ENCODE measurements at regions not wholly inside any gene's neighbourhood (a gene's known extent, or its start where the extent isn't known, plus 50 kb on each side); places are given as distances from the start of the nearest gene placed in this dataset.

DNA sequence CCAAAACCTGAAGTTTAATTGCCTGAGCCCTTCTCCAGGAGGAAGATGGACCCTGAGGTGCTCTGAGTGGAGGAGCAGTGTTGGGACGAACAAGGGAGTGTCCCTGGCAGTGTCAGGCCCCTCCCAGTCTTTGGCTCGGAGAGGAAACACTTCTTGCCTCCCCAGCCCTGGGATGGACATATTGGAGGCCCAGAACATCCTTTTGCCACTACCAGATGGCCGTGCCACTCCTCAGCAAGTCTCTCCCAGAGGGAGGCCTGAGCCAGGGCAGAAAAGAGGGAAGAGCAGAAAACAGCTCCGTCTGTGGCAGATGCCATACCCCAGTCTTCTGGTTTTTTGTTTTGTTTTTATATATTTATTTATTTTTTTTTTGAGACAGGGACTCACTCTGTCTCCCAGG is 91.5 kb upstream of the CRHR1 start:
- H3K4me3 ChIP-seq (ENCODE audit: low read depth, low read length) = no peak overlapping the region
- no peak for DNase-seq (ENCODE audit: low read depth)
- TF ChIP-seq, protein P1, sequence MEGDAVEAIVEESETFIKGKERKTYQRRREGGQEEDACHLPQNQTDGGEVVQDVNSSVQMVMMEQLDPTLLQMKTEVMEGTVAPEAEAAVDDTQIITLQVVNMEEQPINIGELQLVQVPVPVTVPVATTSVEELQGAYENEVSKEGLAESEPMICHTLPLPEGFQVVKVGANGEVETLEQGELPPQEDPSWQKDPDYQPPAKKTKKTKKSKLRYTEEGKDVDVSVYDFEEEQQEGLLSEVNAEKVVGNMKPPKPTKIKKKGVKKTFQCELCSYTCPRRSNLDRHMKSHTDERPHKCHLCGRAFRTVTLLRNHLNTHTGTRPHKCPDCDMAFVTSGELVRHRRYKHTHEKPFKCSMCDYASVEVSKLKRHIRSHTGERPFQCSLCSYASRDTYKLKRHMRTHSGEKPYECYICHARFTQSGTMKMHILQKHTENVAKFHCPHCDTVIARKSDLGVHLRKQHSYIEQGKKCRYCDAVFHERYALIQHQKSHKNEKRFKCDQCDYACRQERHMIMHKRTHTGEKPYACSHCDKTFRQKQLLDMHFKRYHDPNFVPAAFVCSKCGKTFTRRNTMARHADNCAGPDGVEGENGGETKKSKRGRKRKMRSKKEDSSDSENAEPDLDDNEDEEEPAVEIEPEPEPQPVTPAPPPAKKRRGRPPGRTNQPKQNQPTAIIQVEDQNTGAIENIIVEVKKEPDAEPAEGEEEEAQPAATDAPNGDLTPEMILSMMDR (IDR thresholded peaks at IDR 0.05; ENCODE audit: low read depth, low read length, missing control alignments) = no peak
- in situ Hi-C loops (cut with HindIII; ENCODE audit: low sequenced_read_pairs) = no loop called here

- in situ Hi-C loops (cut with HindIII; ENCODE audit: low sequenced_read_pairs) = no loop called here
- no peak for DNase-seq (ENCODE audit: low read depth)
- H3K4me3 ChIP-seq (ENCODE audit: low read depth, low read length) = no peak overlapping the region
- TF ChIP-seq, protein P1 (IDR thresholded peaks at IDR 0.05; ENCODE audit: low read depth, low read length, missing control alignments) = no peak
Observed at GRCh38 chr17:45693792-45694191, 90.3 kb upstream of the CRHR1 start.

DNA sequence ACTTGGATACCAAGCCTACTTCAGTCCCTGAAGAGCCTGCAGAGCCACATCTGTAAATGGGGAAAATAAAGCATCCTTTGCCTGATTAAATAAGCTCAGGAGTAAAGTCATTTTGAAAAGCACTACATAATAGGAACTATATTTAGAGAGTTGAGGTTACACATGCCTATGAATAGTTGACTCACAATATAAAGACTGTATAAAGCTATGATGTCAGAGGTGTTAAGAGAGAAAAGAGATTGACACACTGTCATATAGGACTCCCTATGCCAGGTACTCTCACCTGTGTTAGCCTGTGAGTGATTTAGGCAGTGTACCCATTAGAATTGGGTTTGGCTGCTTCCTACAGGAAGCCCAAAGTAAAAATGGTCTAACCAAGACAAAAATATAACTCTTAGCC is 87.7 kb upstream of the CRHR1 start:
- in situ Hi-C loops (cut with HindIII; ENCODE audit: low sequenced_read_pairs) = no loop called here
- DNase-seq (ENCODE audit: low read depth) = no peak
- TF ChIP-seq, protein P1 (IDR thresholded peaks at IDR 0.05; ENCODE audit: low read depth, low read length, missing control alignments) = no peak
- H3K4me3 ChIP-seq (ENCODE audit: low read depth, low read length) = no peak overlapping the region

- TF ChIP-seq, protein P1 (IDR thresholded peaks at IDR 0.05; ENCODE audit: low read depth, low read length, missing control alignments) = no peak
- H3K4me3 ChIP-seq (ENCODE audit: low read depth, low read length) = no peak overlapping the region
- DNase-seq (ENCODE audit: low read depth) = no peak
- in situ Hi-C loops (cut with HindIII; ENCODE audit: low sequenced_read_pairs) = no loop called here
Observed at GRCh38 chr17:45697076-45697475, 87.0 kb upstream of the CRHR1 start.

DNA sequence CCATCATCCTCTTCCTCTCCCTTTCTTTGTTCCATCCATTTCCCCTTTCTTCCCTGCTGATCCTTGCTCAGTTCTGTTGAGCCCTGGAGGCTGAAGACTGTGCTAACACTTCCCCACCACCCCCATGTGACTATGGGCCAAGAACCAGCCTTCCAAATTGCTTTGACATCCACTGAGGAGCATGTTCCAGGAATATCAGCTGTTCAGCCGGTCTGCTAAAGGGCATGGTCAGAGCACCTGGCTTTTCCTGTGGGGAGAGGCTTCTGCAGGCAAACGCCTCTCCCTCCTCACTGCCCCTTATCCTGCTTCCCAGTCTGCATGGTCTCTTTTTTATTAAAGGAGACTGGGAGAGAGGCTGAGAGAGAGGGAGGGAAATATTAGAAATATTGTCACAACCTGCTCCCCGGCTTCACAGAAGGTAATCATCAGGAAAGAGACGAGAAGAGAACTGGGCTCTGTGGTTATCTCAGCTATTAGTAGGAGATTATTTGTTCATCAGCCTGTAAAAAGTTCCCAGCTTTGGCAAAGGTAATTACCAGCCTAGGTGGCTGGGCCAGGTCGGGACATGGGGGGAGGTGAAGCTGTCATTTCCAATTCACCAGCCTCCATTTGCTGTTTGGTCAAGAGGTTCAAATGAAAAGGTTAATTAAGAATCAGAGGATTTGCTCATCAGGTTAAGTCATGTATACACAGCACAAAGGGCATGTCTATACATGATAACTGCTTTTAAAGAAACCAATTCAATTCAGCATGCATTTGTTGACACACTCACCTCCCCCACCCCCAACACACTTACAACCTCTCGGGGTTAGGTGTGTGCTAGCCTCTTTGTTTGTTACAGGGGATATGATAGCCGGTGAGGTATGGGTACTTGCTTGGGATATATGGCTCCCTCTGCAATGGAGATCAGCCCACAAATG is 83.7 kb upstream of the CRHR1 start:
- in situ Hi-C loops (cut with HindIII; ENCODE audit: low sequenced_read_pairs) = no loop called here
- TF ChIP-seq, protein P1 (IDR thresholded peaks at IDR 0.05; ENCODE audit: low read depth, low read length, missing control alignments) = no peak
- DNase-seq (ENCODE audit: low read depth) = no peak
- H3K4me3 ChIP-seq (ENCODE audit: low read depth, low read length) = no peak overlapping the region

- no peak overlapping the region for H3K4me3 ChIP-seq (ENCODE audit: low read depth, low read length)
- peak; percentile 5 for DNase-seq (ENCODE audit: low read depth)
- TF ChIP-seq, protein P1 (IDR thresholded peaks at IDR 0.05; ENCODE audit: low read depth, low read length, missing control alignments) = no peak
- in situ Hi-C loops (cut with HindIII; ENCODE audit: low sequenced_read_pairs) = no loop called here
Observed at GRCh38 chr17:45702666-45703266, 81.4 kb upstream of the CRHR1 start.
